Hepatocyte (in vitro differentiated cells): ENCODE measurements at regions not wholly inside any gene's neighbourhood (a gene's known extent, or its start where the extent isn't known, plus 50 kb on each side); places are given as distances from the start of the nearest gene placed in this dataset.
"Not testable (repeated sequence)": the region's sequence is repeated elsewhere in the genome, so short reads cannot be mapped to it uniquely, and the experiment has no call there.

Source experiments
- EZH2 ChIP-seq: fragments of 200-600 bp; sonication (generic); IDR thresholded peaks from 2 replicates; pipeline ENCODE4 v1.6.1; 2016; ENCODE audit warnings: antibody characterized with exemption, mild to moderate bottlenecking, borderline replicate concordance
- EZH2phosphoT487 ChIP-seq: fragments of 200-600 bp; sonication (generic); IDR thresholded peaks from one replicate; pipeline ENCODE4 v1.6.1; 2018; ENCODE audit warnings: antibody characterized with exemption, mild to moderate bottlenecking, low read depth, moderate library complexity; ENCODE audit not compliant: unreplicated experiment, severe bottlenecking
- TF ChIP-seq, protein P1 (sequence below): fragments of 200-600 bp; sonication (generic); IDR thresholded peaks from 2 replicates; pipeline ENCODE4 v1.5.1; 2016; ENCODE audit warnings: antibody characterized with exemption, mild to moderate bottlenecking; ENCODE audit not compliant: poor library complexity

DNA sequence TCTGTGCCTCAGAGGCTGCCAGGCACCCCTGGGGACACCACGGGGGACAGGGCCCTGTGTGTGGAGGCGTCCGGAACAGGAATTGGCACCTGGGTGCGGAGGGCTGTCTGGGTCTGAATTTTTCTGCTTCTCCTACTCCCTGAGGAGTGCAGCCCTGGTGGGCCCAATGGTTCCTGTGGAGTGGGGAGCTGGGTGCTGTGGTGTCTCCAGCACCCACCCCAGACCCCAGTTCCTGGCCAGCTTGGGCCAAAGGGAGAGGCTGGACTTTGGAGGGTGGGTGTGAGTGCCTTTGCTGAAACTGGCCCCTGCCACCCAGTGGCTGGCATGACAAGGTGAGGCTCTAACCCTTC, 240.6 kb downstream of the GOLGA6L6 start:
- TF ChIP-seq, protein P1, sequence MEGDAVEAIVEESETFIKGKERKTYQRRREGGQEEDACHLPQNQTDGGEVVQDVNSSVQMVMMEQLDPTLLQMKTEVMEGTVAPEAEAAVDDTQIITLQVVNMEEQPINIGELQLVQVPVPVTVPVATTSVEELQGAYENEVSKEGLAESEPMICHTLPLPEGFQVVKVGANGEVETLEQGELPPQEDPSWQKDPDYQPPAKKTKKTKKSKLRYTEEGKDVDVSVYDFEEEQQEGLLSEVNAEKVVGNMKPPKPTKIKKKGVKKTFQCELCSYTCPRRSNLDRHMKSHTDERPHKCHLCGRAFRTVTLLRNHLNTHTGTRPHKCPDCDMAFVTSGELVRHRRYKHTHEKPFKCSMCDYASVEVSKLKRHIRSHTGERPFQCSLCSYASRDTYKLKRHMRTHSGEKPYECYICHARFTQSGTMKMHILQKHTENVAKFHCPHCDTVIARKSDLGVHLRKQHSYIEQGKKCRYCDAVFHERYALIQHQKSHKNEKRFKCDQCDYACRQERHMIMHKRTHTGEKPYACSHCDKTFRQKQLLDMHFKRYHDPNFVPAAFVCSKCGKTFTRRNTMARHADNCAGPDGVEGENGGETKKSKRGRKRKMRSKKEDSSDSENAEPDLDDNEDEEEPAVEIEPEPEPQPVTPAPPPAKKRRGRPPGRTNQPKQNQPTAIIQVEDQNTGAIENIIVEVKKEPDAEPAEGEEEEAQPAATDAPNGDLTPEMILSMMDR = not testable (repeated sequence)
- not testable (repeated sequence) for TF ChIP-seq EZH2, EZH2phosphoT487
